ENCODE measurements at regions not wholly inside any gene's neighbourhood (a gene's known extent, or its start where the extent isn't known, plus 50 kb on each side); places are given as distances from the start of the nearest gene placed in this dataset.

DNA sequence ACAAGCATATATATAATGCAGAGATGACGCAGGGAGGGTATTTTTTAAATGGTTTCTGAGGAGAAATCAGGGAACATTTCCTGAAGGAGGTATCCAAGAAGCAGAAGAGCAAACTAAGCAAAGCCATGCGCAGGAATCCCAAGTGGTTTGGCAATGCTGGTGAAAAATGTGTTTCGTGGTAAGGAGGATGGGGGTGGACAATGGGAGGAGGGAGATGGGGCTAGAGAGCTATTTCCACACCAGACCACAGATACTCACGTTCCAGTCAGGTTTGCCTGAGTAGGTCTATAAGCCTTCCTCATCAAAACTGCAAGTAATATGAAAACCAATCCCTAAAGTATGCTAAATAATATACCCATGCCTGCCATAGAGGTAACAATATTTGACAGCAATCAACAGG, 223.7 kb upstream of the MKLN1 start:
- DNase-seq (ENCODE audit: low read depth in 1 of 2, low spot score in 1 of 2): no peak

DNA sequence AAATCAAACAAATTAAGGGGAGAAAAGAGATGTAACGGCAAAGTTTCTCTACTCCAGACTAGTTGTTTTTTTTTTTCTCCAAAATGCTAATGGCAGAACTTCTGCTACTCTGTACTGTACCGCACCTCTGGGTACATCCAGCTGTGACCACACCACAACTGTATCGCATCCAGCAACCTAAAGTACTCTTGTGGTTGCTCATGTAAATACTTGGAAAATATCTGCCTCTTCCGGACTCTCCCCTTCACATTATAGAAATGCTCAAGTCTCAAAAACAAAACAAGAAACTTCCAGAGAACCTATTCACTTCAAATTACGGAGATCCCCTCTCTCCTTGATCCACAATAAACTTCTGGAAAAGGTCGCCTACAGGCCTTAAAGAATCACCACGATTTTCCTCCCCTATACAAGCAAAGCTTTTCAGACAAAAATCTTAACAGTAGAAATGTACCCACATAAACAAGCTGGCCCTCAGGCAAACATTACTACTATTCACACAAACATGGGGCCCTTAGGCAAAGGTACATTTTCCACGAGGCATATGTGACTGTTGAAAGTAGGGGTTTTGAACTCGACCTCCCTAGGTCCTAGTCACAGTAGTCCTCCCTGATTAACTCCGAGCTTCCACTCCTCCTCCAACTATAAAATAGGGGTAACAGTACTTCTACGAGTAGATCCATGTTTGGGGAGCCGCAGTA, 222.9 kb upstream of the MKLN1 start:
- DNase-seq (ENCODE audit: low read depth in 1 of 2, low spot score in 1 of 2): no peak

DNA sequence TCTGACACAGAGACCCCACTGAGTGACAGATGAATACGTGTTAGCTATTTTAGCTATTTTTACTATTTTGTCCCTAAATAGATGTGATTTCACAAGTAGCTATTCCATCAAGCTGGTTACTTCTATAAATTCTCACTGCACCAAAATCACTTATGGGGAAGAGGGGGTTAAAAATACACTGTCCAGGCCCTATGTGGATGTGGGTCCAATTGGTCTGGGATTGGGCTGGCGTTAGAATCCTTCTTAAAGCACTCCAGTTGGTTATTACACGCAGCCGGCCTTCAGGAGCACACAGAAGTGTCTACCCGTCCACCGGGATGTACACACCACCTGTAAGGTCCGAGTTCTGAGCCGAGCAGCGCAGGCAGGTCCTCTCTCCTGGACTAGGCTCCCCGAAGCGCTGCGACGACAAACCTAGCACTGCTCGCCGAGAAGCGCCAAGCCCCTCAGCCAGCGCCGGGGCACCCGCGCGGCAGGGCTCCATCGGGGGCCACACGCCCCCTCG, 222.3 kb upstream of the MKLN1 start:
- DNase-seq (ENCODE audit: low read depth in 1 of 2, low spot score in 1 of 2): no peak

DNA sequence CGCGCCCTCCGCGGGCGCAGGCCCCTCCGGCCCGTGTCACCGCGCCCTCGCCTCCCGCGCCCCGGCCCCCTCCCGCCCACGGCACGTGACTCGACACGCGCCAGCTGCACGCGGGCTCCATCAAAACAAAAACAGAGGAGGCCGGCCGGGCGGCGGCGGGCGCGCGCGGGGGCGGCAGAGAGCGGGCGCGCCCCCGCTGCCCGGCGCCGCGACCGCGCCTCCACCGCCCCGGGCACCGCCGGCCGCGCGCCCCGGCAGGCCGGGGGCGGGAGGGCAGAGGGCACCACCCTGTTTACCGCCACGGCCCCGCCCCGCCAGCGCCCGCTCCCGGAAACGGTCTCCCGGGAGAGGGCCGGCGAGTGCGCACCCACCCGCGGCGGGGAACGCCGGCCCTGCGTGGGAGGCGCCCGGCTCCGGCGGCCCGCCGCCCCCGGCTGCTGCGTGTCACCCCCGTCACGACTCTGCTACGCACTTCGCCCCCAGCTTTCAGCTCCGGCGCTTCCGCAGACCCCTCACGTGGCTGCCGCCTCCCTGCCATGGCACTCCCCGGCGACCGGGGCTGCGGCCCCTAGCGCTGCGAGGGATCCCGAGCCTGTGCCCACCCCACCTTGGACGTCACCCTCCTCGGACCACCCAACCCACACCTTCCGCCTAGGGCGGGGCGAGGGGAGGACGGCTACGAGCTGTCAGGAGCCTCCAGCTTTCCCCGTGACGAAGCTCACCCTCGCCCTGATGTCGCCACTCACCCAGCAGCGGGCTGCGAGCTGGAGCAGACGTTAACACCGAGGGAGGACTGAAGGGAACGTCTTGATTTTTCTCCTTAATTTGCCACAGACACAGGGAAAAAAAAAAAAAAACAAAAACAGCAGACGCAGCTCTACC, 221.6 kb upstream of the MKLN1 start:
- DNase-seq (ENCODE audit: low read depth in 1 of 2, low spot score in 1 of 2): peak; percentile 63 to 67

DNA sequence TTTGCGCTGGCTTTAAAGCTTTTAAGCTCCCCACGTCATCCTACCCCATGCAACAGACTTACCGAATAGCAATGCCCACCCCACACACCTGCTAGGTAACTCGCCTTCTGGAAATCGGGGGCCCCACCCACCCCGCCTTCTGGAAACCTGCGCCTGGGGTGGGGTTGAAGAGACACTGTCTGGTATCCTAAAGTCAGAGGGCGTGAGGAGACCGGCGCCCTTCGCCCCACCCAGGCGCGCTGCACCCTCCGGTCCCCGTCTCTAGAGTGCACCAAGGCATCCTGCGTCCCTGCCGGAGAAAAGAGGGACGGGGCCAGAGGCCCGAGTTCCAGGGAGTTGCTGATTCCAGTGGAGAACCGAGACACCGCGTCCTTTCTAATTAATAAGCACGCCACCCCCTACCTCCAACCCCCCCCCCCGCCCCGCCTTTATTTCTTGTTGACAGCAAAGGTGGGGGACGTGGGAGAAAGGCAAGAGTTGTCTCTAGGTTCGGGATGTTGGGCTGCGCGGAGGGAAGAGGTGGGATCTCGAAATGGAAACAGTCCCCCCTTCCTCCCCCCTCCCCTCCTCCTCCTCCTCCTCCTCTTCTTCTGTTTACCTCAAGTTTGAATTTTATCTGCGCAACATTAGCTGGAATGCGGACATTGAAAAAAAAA, 220.9 kb upstream of the MKLN1 start:
- DNase-seq (ENCODE audit: low read depth in 1 of 2, low spot score in 1 of 2): peak in 1 of 2 donors; percentile 32

DNA sequence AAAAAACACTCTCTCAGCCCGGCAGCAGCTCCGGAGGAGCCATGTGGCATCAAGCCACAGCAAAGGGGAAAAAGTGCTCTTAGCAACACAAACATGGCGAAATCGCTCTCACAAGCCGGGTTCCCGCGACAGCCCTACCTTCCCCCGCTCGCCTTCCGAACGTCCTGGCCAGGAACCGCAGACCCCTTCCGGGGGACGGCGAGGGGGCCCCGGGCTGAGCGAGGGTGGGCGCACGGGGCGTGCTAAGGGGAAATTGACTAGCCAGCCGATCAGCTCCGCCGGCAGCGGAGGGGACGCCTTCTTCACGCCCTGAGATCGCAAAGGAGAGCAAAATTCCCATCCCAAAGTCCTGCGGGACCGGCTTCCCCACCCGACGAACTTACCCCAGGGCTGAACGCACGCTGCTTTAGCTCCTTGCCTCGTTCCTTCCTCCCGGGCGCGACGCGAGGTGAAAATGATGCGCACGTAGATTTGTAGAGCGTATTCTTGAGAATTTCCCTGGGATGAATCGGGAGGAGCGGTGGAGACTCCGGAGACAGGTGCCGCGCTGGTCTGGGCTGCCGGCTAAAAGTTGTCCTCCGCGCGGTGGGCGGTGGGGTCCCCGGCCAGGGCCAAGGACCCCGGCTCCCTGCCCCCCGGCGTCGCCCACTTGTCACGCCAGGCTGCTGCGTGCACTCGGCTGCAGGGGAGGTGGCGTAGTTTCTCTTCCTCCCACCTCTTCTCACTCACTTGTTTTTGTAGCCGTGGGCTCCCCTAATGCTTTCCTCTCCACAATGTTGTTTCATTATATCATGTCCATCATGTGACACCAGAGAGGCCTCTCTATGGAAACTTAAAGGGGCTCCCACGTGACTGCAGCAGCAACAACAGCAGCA, 220.1 kb upstream of the MKLN1 start:
- peak; percentile 54 to 69 for DNase-seq (ENCODE audit: low read depth in 1 of 2, low spot score in 1 of 2)

DNA sequence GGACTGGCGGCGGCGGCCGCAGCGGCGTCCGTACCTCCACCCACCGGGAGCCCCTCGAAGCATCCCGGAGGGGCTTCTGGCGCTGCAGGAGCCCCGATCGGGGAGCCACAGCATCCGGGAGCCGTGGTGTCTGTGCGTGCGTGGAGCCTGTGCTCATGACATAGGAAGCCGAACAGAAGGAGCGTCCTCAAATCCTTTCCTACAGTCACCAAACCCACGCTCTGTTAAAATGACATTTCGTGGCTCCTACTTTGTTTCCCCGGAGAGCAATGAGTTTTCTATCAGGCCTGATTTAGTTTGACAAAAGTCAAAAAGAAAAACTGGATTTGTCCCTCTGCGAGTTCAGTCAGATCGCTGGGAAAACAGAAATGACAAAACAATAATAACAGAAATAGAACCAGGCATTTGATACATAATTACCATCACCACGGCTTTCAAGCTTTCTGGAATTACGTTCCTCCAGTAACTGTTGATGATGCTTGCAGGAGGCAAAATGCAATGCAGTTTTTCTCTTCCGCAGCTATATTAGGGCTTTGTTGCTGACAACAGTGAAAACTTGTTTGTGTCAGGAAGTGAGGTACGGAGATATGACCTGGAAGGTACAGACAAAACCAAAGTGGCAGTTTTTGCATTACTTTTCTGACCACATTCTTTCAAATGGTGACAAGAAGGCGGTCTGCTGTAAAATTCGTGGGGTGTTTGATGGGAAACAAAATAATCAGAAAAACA, 219.3 kb upstream of the MKLN1 start:
- no peak for DNase-seq (ENCODE audit: low read depth in 1 of 2, low spot score in 1 of 2)

DNA sequence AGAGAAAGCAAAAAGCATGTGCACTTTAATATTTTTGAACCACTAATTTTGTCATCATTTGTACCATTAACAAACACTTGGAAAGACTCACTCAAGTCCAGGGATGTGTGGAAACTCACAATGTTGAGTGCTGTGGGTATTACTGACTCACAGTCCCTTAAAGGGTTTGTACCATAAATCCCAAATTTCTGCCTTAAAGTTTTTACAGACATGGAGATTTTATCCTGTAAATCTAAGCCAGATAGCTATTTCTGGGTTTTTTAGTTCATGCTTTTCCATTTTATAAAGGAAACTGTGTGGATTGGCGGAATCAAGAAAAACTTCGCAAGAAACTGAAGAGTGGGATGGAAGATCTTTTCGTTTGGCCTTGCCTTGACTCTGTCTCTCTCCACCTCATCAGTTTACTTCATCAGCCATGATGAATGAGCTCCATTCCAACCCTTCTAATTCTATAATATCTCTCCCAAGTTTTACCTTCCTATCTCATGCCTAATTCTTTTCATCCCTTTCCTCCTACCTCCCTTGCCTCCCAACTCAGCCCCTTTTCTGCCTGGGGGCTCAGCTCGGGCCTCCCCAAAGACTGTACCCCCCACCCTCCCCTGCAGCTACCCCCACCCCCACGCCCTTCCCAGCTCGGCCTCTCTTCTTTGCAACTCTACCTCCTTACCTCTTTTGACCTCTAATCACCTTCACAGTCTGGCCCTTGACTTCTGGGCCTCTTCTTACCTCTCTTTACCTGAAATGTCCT, 218.5 kb upstream of the MKLN1 start:
- DNase-seq (ENCODE audit: low read depth in 1 of 2, low spot score in 1 of 2): no peak

DNA sequence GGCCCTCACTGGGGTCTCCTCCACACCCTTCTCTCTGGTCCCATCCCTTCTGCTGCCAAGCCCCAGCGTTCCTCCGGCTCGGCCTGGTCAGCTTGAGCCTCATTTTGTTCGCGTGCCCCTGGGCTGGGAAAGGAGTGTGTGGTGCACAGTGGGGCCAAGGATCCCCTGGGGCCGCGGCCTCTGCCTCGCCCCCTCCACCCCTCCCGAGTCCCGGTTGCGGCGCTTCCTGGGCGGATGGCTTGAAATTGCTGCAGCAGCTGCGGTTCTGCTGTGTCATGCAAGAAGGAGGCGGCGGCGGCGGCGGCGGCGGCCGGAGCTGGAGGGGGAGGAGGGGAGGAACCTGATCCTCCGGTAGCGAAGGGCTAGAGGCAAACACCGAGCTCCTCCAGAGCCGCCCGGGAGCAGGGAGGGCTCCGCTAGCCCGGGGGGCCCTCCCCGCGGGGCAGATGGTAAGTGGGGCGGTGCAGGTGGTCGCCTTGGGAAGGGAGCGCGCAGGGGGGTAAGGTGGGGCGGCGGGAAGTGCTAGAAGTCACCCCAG, 217.8 kb upstream of the MKLN1 start:
- peak; percentile 41 to 65 for DNase-seq (ENCODE audit: low read depth in 1 of 2, low spot score in 1 of 2)

DNA sequence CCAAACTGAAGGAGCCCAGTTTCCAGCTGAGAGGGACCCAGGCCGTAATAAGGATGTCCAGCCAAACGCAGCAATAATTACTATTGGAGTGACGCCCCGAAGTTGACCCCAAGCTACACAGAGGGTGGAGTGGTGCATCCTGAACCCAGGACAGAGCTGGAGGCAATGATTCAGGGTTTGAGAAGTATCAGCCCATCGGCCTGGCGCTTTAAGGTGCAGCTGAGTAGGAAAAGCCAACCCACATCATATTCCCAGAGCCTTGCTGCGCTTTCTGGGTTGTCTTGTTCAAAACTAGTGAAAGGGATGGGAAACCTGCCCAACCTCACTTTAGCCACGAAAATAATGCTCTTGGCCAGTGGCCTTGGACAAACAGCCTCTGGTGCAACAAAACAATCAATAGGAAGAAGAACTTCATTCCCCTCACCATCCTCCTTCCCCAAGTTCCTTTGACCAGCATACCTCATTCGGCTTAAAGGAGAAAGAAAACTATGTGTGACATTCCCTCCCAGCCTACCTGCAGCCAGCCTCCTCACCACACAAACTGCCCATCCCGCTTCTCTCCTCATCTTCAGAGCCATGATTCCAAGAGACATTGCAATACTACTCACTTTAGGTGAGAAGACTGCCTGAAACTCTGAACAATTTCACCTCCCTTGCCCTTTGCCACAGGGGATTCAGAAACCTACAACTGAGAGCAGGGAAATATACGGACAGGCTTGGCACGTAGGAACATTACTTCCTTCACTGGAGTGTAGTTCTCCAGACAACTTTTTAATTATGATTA, 217.2 kb upstream of the MKLN1 start:
- DNase-seq (ENCODE audit: low read depth in 1 of 2, low spot score in 1 of 2): no peak

DNA sequence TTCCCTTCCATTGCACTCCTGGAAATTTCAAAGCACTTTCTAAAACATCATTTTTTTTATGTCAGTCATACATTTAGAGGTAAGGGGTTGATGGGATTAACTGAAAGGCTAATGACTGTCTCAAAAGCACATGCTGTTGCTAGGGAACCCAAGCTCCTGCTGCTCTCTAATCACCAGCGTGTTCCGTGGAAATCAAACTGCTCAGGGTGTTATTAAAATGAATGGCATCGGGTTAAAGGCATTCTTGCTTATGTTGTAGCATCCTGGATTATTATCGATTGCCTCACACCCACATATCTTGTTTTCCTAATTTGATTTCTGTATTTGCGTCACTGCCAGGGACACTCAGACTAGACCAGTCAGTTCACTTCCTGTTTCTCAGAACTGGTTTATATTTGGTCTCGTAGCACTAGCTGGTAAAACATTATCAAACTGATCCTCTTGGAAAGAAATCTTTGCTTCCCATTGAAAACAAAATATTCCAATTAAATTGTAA, 216.5 kb upstream of the MKLN1 start:
- no peak for DNase-seq (ENCODE audit: low read depth in 1 of 2, low spot score in 1 of 2)

DNA sequence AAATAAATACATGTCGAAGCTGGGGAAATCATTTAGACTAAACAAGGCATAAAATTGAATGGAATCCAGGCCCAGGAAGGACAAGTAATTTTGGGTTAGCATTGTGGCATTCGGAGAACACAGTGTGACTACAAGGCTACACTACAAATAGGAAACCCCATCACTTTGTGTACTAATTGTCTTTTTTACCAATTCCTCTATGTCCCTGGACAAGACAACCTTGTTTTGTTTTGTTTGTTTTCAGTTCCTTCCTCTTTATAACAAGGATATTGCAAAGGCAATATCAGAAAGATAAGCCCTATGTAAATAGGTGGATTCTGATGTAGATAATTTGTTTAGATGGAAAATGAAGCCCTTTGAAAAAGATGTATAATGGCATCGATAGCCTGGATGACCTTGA, 215.9 kb upstream of the MKLN1 start:
- no peak for DNase-seq (ENCODE audit: low read depth in 1 of 2, low spot score in 1 of 2)

DNA sequence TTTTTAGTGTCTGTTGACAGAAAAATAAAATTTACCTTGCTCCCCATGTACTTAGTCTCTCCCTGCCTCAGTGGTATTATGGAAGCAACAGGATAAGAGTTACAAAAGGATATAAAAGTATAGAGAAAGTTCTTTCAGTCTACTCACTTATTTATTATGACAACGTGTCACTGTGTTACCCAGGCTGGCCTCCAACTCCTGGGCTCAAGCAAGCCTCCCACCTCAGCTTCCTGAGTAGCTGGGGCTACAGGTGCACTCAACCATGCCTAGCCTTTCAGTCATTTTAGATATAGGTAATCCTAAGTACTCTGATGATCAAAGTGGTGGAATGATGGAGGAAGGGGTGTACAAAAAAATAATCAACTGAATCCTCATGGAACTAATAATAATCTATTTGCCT, 215.2 kb upstream of the MKLN1 start:
- DNase-seq (ENCODE audit: low read depth in 1 of 2, low spot score in 1 of 2): no peak

DNA sequence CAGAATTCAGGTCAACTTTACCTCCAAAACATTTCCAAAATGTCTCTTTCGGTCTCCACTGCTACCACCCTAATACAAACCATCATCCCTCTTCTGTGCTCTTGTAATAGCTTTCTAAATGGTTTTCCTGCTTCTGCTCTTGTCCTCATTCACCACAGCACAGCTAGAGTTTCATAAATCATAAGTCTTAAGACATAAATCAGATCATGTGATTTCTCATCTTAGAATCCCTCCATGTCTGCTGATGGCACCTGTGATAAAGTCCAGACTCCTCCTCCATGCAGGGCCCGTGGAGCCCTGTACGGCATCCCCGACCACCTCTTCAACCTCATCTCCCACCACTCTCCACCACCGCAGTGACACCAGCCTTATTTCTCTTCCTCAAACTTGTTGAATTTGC, 212.3 kb upstream of the MKLN1 start:
- no peak for DNase-seq (ENCODE audit: low read depth in 1 of 2, low spot score in 1 of 2)

DNA sequence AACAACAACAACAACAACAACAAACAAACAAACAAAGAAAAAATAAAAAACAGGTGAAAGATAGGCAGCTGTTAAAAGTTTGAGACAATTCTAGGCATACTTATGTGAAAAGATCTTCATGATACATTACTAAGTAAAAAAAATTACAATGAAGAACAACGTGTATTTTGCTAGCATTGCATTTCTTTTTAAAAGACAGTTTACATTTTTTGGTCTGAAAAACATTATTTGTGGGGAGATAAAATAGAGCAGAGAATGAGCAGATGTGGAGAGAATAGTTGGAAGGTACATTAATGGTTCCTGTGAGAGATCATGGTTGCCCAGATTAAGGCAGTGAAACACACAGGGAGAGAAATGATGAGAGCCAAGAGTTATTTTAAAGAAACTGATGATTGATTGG, 210.2 kb upstream of the MKLN1 start:
- no peak for DNase-seq (ENCODE audit: low read depth in 1 of 2, low spot score in 1 of 2)

DNA sequence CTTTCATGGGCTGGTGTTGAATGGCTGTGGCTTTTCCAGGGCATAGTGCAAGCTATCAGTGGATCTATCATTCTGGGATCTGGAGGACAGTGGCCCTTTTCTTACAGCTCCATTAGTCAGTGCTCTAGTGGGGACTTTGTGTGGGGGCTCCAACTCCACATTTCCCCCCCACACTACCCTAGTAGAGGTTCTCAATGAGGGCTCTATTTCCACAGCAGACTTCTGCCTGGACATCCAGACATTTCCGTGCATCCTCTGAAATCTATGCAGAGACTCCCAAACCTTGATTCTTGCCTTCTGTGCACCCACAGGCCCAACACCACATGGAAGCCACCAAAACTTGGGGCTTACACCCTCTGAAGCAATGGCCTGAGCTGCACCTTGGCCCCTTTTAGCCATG, 208.3 kb upstream of the MKLN1 start:
- no peak for DNase-seq (ENCODE audit: low read depth in 1 of 2, low spot score in 1 of 2)

DNA sequence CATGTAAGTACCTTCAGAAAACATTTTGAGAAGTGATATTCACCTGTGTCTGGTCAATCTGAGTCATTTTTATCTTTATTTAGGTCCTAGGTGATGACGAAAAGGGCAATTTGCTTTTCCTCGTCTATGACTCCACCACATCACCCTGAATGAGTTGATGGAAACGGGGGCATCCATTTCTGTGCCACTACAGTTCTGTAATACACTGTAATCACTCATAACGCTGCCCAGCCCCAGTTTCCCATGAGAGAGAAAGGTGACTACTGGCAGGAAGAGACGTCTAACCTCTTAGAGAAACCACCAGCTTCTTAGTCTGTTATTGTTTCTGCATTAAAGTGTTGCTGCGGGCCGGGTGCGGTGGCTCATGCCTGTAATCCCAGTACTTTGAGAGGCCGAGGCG, 205.3 kb upstream of the MKLN1 start:
- DNase-seq (ENCODE audit: low read depth in 1 of 2, low spot score in 1 of 2): no peak

DNA sequence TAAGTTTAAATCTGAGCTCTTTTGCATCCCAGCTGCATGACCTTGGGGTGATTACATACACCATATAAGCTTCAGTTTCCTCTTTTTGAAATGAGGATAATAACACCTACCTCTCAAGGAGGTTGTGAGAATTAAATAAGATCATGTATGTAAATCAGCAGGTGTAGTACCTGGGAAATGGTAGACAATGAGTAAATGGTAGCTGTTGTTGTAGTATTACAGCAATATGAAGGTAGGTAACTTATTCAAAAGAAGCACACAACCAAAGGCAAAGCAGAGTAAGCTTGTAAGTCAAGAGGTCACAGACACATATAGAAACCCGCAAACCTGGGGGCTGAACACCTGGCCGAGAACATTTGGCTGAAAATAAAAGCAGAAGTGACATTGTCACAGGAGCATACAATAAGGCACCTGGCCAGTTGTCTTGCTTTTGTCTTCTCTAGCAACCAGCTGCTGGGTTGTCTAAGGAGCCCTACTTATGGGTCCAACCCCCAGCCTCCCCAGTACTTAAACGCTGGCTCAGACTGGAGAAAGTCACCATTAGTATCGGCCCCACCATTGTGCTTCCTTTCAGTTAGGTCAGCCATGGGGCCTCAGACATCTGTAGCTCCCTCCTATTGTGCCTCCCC, 203.6 kb upstream of the MKLN1 start:
- no peak for DNase-seq (ENCODE audit: low read depth in 1 of 2, low spot score in 1 of 2)

Measured in activated CD4-positive, alpha-beta T cell treated with anti-CD3 and anti-CD28 coated beads, Interleukin-2, amount 50 U/mL, for 24 hours (primary cell).